Activated CD4-positive, alpha-beta memory T cell treated with anti-CD3 and anti-CD28 coated beads for 36 hours (primary cell): ENCODE measurements at regions not wholly inside any gene's neighbourhood (a gene's known extent, or its start where the extent isn't known, plus 50 kb on each side); places are given as distances from the start of the nearest gene placed in this dataset.

Experiments
- CTCF ChIA-PET: fragments of 350-600 bp; sonication (Branson Sonifier 250); formaldehyde crosslinking; loops from one replicate; lab custom pipeline; 2021; ENCODE audit warnings: antibody characterized with exemption, inconsistent platforms; lab: Charles Lee
- POLR2A ChIA-PET: fragments of 350-600 bp; sonication (Branson Sonifier 250); formaldehyde crosslinking; loops from one replicate; lab custom pipeline; 2021; ENCODE audit warnings: antibody characterized with exemption; lab: Charles Lee
- DNase-seq: peaks from one replicate; pipeline ENCODE4 v3.0.0-alpha.2; 2020
- H3K27ac Mint-ChIP-seq: one replicate; pipeline ENCODE4 v1.8.0; 2021; ENCODE audit warnings: mixed read lengths
- H3K27me3 Mint-ChIP-seq: one replicate; pipeline ENCODE4 v1.8.0; 2021; ENCODE audit warnings: mixed read lengths
- H3K36me3 Mint-ChIP-seq: one replicate; pipeline ENCODE4 v1.8.0; 2021; ENCODE audit warnings: mixed read lengths
- H3K4me1 Mint-ChIP-seq: one replicate; pipeline ENCODE4 v1.8.0; 2021; ENCODE audit warnings: low read depth, mixed read lengths
- H3K4me3 Mint-ChIP-seq: one replicate; pipeline ENCODE4 v1.8.0; 2021; ENCODE audit warnings: mild to moderate bottlenecking, mixed read lengths
- H3K9me3 Mint-ChIP-seq: one replicate; pipeline ENCODE4 v1.8.0; 2021; ENCODE audit warnings: mixed read lengths
- intact Hi-C: fragments of 100-400 bp; cut with micrococcal nuclease; formaldehyde crosslinking; loops from one replicate; pipeline ENCODE4 v1.15.1; 2023

- peak overlapping the region; percentile 96 for H3K27ac Mint-ChIP-seq
- peak overlapping the region; percentile 3 for H3K4me3 Mint-ChIP-seq
- peaks cover 19% of the 10 kb centered on the region for H3K9me3 Mint-ChIP-seq
- peaks cover 46% of the 10 kb centered on the region for H3K4me1 Mint-ChIP-seq
- CTCF ChIA-PET = interaction anchor here (0.9 to 1.2 kb wide), 2 partner anchors 66 to 74 kb away, joined by 3 to 5 read pairs; no protein-coding TSS in a partner anchor
- H3K36me3 Mint-ChIP-seq = peaks cover 5% of the 10 kb centered on the region
- no peaks in the 10 kb centered on the region for H3K27me3 Mint-ChIP-seq
- peak; percentile 65 for DNase-seq
- intact Hi-C loops = loop anchor here (1.0 to 2.0 kb wide), 6 partner anchors 31 to 175 kb away; no protein-coding TSS in a partner anchor
- POLR2A ChIA-PET = interaction anchor here (0.7 to 1.4 kb wide), 7 partner anchors 36 to 223 kb away, joined by 3 to 12 read pairs (median 3); no protein-coding TSS in a partner anchor
These were observed 89.2 kb upstream of the CXCR4 start for GRCh38 chr2:136207030-136207623.

GRCh38 chr2:136206613-136207012 is 88.7 kb upstream of the CXCR4 start:
- POLR2A ChIA-PET = interaction anchor here (0.7 to 1.4 kb wide), 6 partner anchors 32 to 223 kb away, joined by 3 to 12 read pairs (median 3); no protein-coding TSS in a partner anchor
- H3K27me3 Mint-ChIP-seq = no peaks in the 10 kb centered on the region
- no peak overlapping the region for H3K4me3 Mint-ChIP-seq
- H3K4me1 Mint-ChIP-seq = peaks cover 41% of the 10 kb centered on the region
- peaks cover 5% of the 10 kb centered on the region for H3K36me3 Mint-ChIP-seq
- CTCF ChIA-PET = interaction anchor here (0.9 to 1.2 kb wide), 2 partner anchors 65 to 74 kb away, joined by 3 to 5 read pairs; no protein-coding TSS in a partner anchor
- intact Hi-C loops = loop anchor here (1.0 to 2.0 kb wide), 6 partner anchors 32 to 176 kb away; no protein-coding TSS in a partner anchor
- peaks cover 22% of the 10 kb centered on the region for H3K9me3 Mint-ChIP-seq
- DNase-seq = peak; percentile 85
- peak overlapping the region; percentile 96 for H3K27ac Mint-ChIP-seq

GRCh38 chr2:136205615-136206014 is 87.7 kb upstream of the CXCR4 start:
- Mint-ChIP-seq H3K36me3 (peaks cover 5% of the 10 kb centered on the region), H3K4me1 (peaks cover 32% of the 10 kb centered on the region), H3K27ac (peak overlapping the region; percentile 96), H3K9me3 (peaks cover 22% of the 10 kb centered on the region), H3K4me3 (no peak overlapping the region), H3K27me3 (no peaks in the 10 kb centered on the region)
- no peak for DNase-seq
- CTCF ChIA-PET = no interaction called here
- POLR2A ChIA-PET = no interaction called here
- intact Hi-C loops = loop anchor here (2.0 kb wide), 3 partner anchors 105 to 157 kb away; no protein-coding TSS in a partner anchor

GRCh38 chr2:136204971-136205370 is 87.0 kb upstream of the CXCR4 start:
- H3K27me3 Mint-ChIP-seq = no peaks in the 10 kb centered on the region
- peaks cover 21% of the 10 kb centered on the region for H3K9me3 Mint-ChIP-seq
- peaks cover 4% of the 10 kb centered on the region for H3K36me3 Mint-ChIP-seq
- intact Hi-C loops = no loop called here
- DNase-seq = no peak
- H3K4me3 Mint-ChIP-seq = no peak overlapping the region
- CTCF ChIA-PET = no interaction called here
- H3K27ac Mint-ChIP-seq = no peak overlapping the region
- peaks cover 29% of the 10 kb centered on the region for H3K4me1 Mint-ChIP-seq
- POLR2A ChIA-PET = no interaction called here

- Mint-ChIP-seq H3K36me3 (no peaks in the 10 kb centered on the region), H3K4me1 (no peaks in the 10 kb centered on the region), H3K4me3 (no peak overlapping the region), H3K27me3 (no peaks in the 10 kb centered on the region), H3K9me3 (no peaks in the 10 kb centered on the region), H3K27ac (no peak overlapping the region)
- intact Hi-C loops = no loop called here
- ChIA-PET POLR2A (no interaction called here), CTCF (no interaction called here)
- DNase-seq = no peak
These were observed 77.3 kb upstream of the CXCR4 start for GRCh38 chr2:136195226-136195625.

- DNase-seq = no peak
- Mint-ChIP-seq H3K4me1 (peaks cover 2% of the 10 kb centered on the region), H3K36me3 (no peaks in the 10 kb centered on the region), H3K27ac (no peak overlapping the region), H3K9me3 (no peaks in the 10 kb centered on the region), H3K27me3 (no peaks in the 10 kb centered on the region), H3K4me3 (no peak overlapping the region)
- intact Hi-C loops = no loop called here
- POLR2A ChIA-PET = no interaction called here
- CTCF ChIA-PET = no interaction called here
These were observed 73.1 kb upstream of the CXCR4 start for GRCh38 chr2:136191041-136191440.

GRCh38 chr2:136189221-136189782 is 71.4 kb upstream of the CXCR4 start:
- POLR2A ChIA-PET = no interaction called here
- H3K27me3 Mint-ChIP-seq = no peaks in the 10 kb centered on the region

GRCh38 chr2:136188086-136188485 is 70.1 kb upstream of the CXCR4 start:
- Mint-ChIP-seq H3K4me1 (peaks cover 4% of the 10 kb centered on the region), H3K27me3 (no peaks in the 10 kb centered on the region), H3K36me3 (no peaks in the 10 kb centered on the region), H3K4me3 (no peak overlapping the region), H3K27ac (no peak overlapping the region), H3K9me3 (no peaks in the 10 kb centered on the region)
- ChIA-PET POLR2A (no interaction called here), CTCF (no interaction called here)
- intact Hi-C loops = no loop called here
- no peak for DNase-seq

More at GRCh38 chr2:136189221-136189782, 71.4 kb upstream of the CXCR4 start:
- CTCF ChIA-PET = interaction anchor here (0.8 kb wide), 1 partner anchor 188 kb away, joined by 3 read pairs; no protein-coding TSS in a partner anchor
- H3K4me3 Mint-ChIP-seq = no peak overlapping the region
- H3K27ac Mint-ChIP-seq = no peak overlapping the region
- intact Hi-C loops = no loop called here
- H3K36me3 Mint-ChIP-seq = no peaks in the 10 kb centered on the region
- peaks cover 4% of the 10 kb centered on the region for H3K4me1 Mint-ChIP-seq
- DNase-seq = no peak
- no peaks in the 10 kb centered on the region for H3K9me3 Mint-ChIP-seq

- H3K4me1 Mint-ChIP-seq = peaks cover 4% of the 10 kb centered on the region
- ChIA-PET CTCF (no interaction called here), POLR2A (interaction anchor here (0.5 kb wide), 1 partner anchor 102 kb away, joined by 3 read pairs; no protein-coding TSS in a partner anchor)
- H3K27ac Mint-ChIP-seq = no peak overlapping the region
- no peaks in the 10 kb centered on the region for H3K27me3 Mint-ChIP-seq
- peak; percentile 25 for DNase-seq
- H3K36me3 Mint-ChIP-seq = no peaks in the 10 kb centered on the region
- peaks cover 3% of the 10 kb centered on the region for H3K9me3 Mint-ChIP-seq
- H3K4me3 Mint-ChIP-seq = no peak overlapping the region
- intact Hi-C loops = no loop called here
These were observed 68.2 kb upstream of the CXCR4 start for GRCh38 chr2:136185981-136186776.

- intact Hi-C loops = no loop called here
- POLR2A ChIA-PET = no interaction called here
- H3K27ac Mint-ChIP-seq = no peak overlapping the region
These were observed 65.1 kb upstream of the CXCR4 start for GRCh38 chr2:136183097-136183496.

GRCh38 chr2:136182315-136182714 is 64.4 kb upstream of the CXCR4 start:
- H3K4me3 Mint-ChIP-seq = no peak overlapping the region
- no peaks in the 10 kb centered on the region for H3K27me3 Mint-ChIP-seq
- no peak for DNase-seq
- no peaks in the 10 kb centered on the region for H3K36me3 Mint-ChIP-seq
- peaks cover 8% of the 10 kb centered on the region for H3K4me1 Mint-ChIP-seq
- H3K27ac Mint-ChIP-seq = no peak overlapping the region
- ChIA-PET CTCF (no interaction called here), POLR2A (no interaction called here)
- peaks cover 8% of the 10 kb centered on the region for H3K9me3 Mint-ChIP-seq
- intact Hi-C loops = no loop called here

More at GRCh38 chr2:136183097-136183496, 65.1 kb upstream of the CXCR4 start:
- Mint-ChIP-seq H3K9me3 (peaks cover 8% of the 10 kb centered on the region), H3K27me3 (no peaks in the 10 kb centered on the region), H3K36me3 (no peaks in the 10 kb centered on the region), H3K4me1 (peaks cover 8% of the 10 kb centered on the region), H3K4me3 (no peak overlapping the region)
- CTCF ChIA-PET = no interaction called here
- DNase-seq = no peak

- no peak for DNase-seq
- no peaks in the 10 kb centered on the region for H3K27me3 Mint-ChIP-seq
- POLR2A ChIA-PET = no interaction called here
These were observed 61.6 kb upstream of the CXCR4 start for GRCh38 chr2:136179602-136179975.

More at GRCh38 chr2:136179602-136179975, 61.6 kb upstream of the CXCR4 start:
- Mint-ChIP-seq H3K36me3 (no peaks in the 10 kb centered on the region), H3K4me1 (peaks cover 7% of the 10 kb centered on the region), H3K9me3 (peaks cover 8% of the 10 kb centered on the region), H3K4me3 (no peak overlapping the region), H3K27ac (no peak overlapping the region)
- CTCF ChIA-PET = no interaction called here
- intact Hi-C loops = loop anchor here (2.0 kb wide), 1 partner anchor 13 kb away; no protein-coding TSS in a partner anchor
